Muscle layer of duodenum (tissue), 2 donors: ENCODE measurements at regions not wholly inside any gene's neighbourhood (a gene's known extent, or its start where the extent isn't known, plus 50 kb on each side); places are given as distances from the start of the nearest gene placed in this dataset.

Experiments used
- H3K27ac ChIP-seq: one replicate; pipeline ENCODE4 v1.7.0; 2013; ENCODE audit warnings: mild to moderate bottlenecking, low read length
- H3K27me3 ChIP-seq: one replicate; pipeline ENCODE4 v1.7.0; 2013; ENCODE audit warnings: low read depth, mild to moderate bottlenecking, control low read depth, low read length
- H3K36me3 ChIP-seq, 2 donors: one replicate each; pipeline ENCODE4 v1.7.0; 2013; ENCODE audit warnings: low read length in 2 of 2, control low read depth in 1 of 2, mild to moderate bottlenecking in 1 of 2; ENCODE audit not compliant: insufficient read depth in 2 of 2, control insufficient read depth in 1 of 2
- H3K4me1 ChIP-seq, 2 donors: one replicate each; pipeline ENCODE4 v1.7.0; 2013; ENCODE audit warnings: low read length in 2 of 2, mild to moderate bottlenecking in 2 of 2, control low read depth in 1 of 2, moderate library complexity in 1 of 2; ENCODE audit not compliant: insufficient read depth in 2 of 2, control insufficient read depth in 1 of 2
- H3K4me3 ChIP-seq, 2 donors: one replicate each; pipeline ENCODE4 v1.7.0; 2013; ENCODE audit warnings: low read length in 2 of 2, low read depth in 1 of 2, mild to moderate bottlenecking in 1 of 2
- H3K9me3 ChIP-seq, 2 donors: one replicate each; pipeline ENCODE4 v1.7.0; 2013; ENCODE audit warnings: low read length in 2 of 2, control low read depth in 1 of 2, mild to moderate bottlenecking in 1 of 2; ENCODE audit not compliant: control insufficient read depth in 1 of 2
- donor health status: healthy.

DNA sequence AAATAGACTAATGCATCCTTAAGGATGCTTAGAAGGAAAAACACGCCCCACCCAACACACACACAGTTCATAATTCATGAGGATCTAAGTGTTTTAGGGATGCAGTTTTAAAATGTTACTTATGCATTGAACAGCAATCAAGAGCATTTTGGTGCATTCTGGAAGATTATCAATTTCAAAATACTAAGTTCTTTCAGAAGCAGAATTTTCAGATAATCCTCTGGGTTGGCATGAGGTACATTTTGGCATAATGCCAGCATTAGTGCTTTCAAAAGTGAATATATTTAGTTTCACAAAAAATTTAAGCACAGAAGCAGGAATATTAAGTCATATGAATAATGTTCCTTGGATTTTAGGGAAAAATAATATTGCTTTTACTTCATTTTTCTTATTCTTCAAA lies 937.1 kb downstream of the REEP3 start:
- Histone ChIP-seq H3K4me3 (no peak overlapping the region), H3K27me3 (no peaks in the 10 kb centered on the region), H3K27ac (no peak overlapping the region), H3K9me3 (no peaks in the 10 kb centered on the region), H3K4me1 (no peaks in the 10 kb centered on the region), H3K36me3 (no peaks in the 10 kb centered on the region)

DNA sequence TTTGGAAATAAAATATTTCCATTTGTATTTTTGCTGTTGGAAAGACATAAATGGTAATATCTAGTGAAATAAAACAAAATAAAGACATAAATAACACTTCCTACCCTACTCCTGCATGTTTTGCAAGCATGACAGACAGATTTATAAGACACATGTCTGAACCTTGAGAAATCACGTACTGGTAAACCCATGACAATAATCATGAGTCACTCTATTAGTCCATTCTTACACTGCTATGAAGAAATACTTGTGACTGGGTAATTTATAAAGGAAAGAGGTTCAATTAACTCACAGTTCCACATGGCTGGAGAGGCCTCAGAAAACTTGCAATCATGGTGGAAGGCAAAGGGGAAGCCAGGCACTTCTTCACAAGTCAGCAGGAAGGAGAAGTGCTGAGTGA lies 942.2 kb downstream of the REEP3 start:
- H3K27me3 ChIP-seq, result no peaks in the 10 kb centered on the region
- H3K4me3 ChIP-seq, result no peak overlapping the region
- H3K27ac ChIP-seq, result no peak overlapping the region
- no peaks in the 10 kb centered on the region for H3K36me3 ChIP-seq
- H3K4me1 ChIP-seq, result no peaks in the 10 kb centered on the region
- H3K9me3 ChIP-seq, result peaks cover 0 to 5% of the 10 kb centered on the region in 2 donors

DNA sequence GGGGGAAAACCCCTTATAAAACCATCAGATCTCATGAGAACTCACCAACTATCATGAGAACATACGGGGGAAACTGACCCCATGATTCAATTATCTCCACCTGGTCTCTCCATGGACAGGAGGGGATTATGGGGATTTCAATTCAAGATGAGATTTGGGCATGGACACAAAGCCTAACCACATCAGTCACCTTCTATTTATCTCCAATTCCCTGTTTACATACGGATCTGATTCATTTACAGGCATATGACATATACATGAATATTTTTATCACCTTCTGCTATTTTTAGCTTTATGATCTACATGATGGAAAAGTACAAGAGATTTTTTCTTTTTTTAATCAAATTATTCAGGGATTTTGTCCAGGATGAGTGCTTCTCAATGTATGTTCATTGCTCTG lies 944.5 kb downstream of the REEP3 start:
- no peak overlapping the region for H3K4me3 ChIP-seq
- H3K27me3 ChIP-seq, result no peaks in the 10 kb centered on the region
- H3K9me3 ChIP-seq, result peaks cover 0 to 5% of the 10 kb centered on the region in 2 donors
- no peaks in the 10 kb centered on the region for H3K4me1 ChIP-seq
- no peaks in the 10 kb centered on the region for H3K36me3 ChIP-seq
- no peak overlapping the region for H3K27ac ChIP-seq

DNA sequence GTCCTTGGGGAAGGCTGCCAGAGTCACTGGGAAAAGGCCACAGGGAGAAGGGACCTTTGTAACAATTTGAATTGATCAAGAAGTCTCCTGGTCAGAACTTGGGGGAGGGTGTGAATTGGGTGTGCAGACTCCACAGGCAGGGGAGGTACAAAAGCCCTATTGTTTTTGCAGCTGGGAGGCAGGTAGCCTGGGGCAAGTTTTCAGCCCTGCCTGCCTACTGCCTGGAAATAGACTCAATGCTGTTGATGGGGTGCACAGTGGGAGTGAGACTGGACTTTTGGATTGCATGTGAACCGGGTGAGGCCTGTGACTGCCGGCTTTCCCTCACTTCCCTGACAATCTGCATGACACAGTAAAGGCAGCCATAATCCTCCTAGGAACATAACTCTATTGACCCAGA lies 947.0 kb downstream of the REEP3 start:
- Histone ChIP-seq H3K27ac (no peak overlapping the region), H3K9me3 (peaks cover 0 to 5% of the 10 kb centered on the region in 2 donors), H3K4me3 (no peak overlapping the region), H3K27me3 (no peaks in the 10 kb centered on the region), H3K36me3 (no peaks in the 10 kb centered on the region), H3K4me1 (no peaks in the 10 kb centered on the region)

DNA sequence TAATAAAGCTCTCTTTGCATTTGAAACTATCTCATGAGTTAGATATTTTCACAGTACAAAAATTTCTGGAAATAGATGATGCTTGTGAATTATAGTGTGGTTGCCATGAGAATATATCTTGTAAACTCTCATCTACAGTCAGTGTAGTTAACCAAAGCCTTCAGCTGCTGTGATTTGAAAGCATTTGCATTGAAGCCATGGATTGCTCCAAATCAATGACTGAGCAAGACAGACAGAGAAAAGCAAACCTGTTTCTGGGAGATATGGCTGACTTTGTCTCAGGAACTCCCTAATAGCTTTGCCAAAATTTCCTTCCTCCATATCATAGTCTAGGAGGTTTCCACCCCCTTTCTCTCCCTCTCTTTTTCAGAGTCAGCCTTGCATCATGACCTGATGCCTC lies 955.3 kb downstream of the REEP3 start:
- Histone ChIP-seq H3K27me3 (no peaks in the 10 kb centered on the region), H3K4me1 (no peaks in the 10 kb centered on the region), H3K36me3 (no peaks in the 10 kb centered on the region), H3K4me3 (no peak overlapping the region), H3K27ac (no peak overlapping the region), H3K9me3 (no peaks in the 10 kb centered on the region)

DNA sequence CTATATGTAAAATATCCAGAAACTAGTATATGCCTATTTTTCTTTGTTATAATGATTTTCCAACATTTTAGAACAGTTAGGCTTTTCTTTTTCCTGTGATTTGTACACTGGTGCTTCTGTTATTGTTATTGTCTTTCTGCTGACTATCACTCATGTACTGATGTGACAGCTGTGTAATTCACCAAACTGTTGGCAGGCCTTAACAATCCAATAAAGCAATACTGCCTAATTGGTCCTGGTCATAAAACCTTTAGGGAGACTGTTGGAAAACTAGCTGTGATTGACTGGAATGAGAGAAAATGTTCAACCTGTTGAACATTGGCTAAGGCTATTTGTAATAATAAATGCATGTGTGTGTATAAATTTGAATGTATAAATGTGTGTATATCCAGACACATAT lies 956.6 kb downstream of the REEP3 start:
- H3K27ac ChIP-seq, result no peak overlapping the region
- no peaks in the 10 kb centered on the region for H3K27me3 ChIP-seq
- no peaks in the 10 kb centered on the region for H3K4me1 ChIP-seq
- no peaks in the 10 kb centered on the region for H3K36me3 ChIP-seq
- no peaks in the 10 kb centered on the region for H3K9me3 ChIP-seq
- no peak overlapping the region for H3K4me3 ChIP-seq

DNA sequence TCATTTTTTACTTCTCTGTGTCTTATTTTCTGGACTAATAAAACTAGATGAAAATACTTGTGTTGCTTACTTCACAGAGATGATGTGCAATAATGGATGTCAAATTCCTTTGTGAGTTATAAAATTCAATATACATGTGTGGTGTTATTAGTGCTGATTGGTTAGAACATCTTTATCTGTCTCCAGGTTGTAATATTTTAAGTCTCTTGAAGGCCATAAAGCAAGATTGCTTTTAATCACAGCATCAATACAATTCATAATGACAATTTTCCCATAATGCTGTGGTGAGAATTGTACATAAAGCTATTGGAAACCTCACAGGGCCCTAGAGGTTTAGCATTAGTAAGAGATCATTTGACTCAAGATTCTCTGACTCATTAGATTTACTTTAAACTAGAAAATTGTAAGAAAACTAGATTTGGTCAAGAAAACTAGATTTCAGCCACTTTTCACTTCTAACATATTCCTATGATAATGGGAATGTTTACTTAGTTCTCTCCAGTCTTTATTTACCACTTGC lies 963.7 kb downstream of the REEP3 start:
- no peaks in the 10 kb centered on the region for H3K4me1 ChIP-seq
- H3K27ac ChIP-seq, result no peak overlapping the region
- no peaks in the 10 kb centered on the region for H3K36me3 ChIP-seq
- H3K27me3 ChIP-seq, result no peaks in the 10 kb centered on the region
- H3K4me3 ChIP-seq, result no peak overlapping the region
- no peaks in the 10 kb centered on the region for H3K9me3 ChIP-seq

DNA sequence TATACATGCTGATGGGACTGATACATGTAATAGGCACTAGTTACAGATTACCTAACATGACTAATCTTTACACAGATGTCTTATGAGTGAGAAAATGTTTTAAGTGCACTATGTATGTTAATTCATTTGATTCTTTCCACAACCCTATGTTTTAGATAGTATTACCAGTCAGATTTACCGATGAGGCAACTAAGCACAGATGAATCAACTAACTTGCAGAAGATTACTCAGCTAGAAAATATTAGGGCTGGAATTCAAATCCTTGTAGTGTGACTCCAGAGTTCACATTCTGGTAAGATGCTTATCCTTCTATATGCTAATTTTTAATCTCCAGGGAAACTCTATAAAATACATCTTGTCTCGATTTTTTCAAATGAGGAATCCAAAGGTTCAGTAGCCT lies 964.9 kb downstream of the REEP3 start:
- H3K27ac ChIP-seq, result no peak overlapping the region

DNA sequence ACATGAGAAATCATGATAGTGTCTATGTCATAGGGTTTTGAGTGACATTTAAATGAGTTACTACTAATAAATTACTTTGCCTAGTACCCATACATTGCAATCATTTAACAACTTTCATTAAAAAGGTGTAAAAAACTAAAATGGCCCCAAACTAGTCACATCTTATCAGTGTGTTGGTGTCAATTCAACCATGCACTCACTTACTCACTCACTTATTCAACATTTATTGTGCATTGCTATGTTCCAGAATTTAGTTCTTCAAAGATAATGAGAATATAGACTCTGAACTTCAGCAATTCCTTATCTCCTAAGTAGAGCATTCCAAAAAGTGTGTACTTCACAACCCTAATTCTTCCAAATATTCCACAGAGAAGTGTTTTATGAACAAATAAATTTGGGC lies 965.7 kb downstream of the REEP3 start:
- Histone ChIP-seq H3K4me1 (no peaks in the 10 kb centered on the region), H3K9me3 (no peaks in the 10 kb centered on the region), H3K27me3 (no peaks in the 10 kb centered on the region), H3K4me3 (no peak overlapping the region), H3K27ac (no peak overlapping the region), H3K36me3 (no peaks in the 10 kb centered on the region)

More for the DNA sequence above, 964.9 kb downstream of the REEP3 start:
- Histone ChIP-seq H3K4me3 (no peak overlapping the region), H3K36me3 (no peaks in the 10 kb centered on the region), H3K4me1 (no peaks in the 10 kb centered on the region), H3K27me3 (no peaks in the 10 kb centered on the region), H3K9me3 (no peaks in the 10 kb centered on the region)

DNA sequence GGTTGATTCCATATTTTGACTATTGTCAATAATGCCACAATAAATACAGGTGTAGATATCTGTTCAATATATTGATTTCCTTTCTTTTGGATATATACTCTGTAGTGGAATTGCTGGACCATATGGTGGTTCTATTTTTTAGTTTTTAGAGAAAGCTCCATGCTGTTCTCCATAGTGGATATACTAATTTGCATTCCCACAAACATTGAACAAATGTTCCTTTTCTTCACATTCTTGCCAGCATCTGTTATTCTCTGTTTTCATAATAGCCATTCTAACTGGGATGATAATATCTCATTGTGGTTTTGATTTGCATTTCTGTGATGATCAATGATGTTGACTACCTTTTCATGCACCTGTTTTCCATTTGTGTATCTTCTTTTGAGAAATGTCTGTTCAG lies 973.7 kb downstream of the REEP3 start:
- no peaks in the 10 kb centered on the region for H3K27me3 ChIP-seq
- no peaks in the 10 kb centered on the region for H3K4me1 ChIP-seq
- no peaks in the 10 kb centered on the region for H3K9me3 ChIP-seq
- no peak overlapping the region for H3K4me3 ChIP-seq
- H3K36me3 ChIP-seq, result no peaks in the 10 kb centered on the region
- no peak overlapping the region for H3K27ac ChIP-seq

DNA sequence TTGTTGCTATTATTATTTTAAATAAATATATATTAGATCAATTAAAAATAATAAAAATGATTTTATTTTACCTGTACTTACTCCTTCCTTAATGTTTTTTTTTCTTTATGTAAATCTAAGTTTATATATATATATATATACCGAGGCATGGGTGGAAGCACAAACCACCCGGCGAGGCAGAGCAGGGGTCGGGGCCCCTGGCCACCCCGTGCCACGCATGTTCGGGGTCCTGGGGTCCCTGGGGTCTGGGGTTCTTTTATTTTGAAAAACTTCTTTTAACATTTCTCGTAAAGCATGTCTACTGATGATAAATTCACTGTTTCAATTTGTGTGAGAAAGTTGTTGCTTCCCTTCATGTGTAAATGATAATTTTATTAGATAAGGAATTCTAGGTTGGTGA lies 976.1 kb downstream of the REEP3 start:
- no peaks in the 10 kb centered on the region for H3K27me3 ChIP-seq
- H3K27ac ChIP-seq, result no peak overlapping the region
- no peak overlapping the region for H3K4me3 ChIP-seq
- no peaks in the 10 kb centered on the region for H3K36me3 ChIP-seq
- no peaks in the 10 kb centered on the region for H3K4me1 ChIP-seq
- H3K9me3 ChIP-seq, result no peaks in the 10 kb centered on the region

DNA sequence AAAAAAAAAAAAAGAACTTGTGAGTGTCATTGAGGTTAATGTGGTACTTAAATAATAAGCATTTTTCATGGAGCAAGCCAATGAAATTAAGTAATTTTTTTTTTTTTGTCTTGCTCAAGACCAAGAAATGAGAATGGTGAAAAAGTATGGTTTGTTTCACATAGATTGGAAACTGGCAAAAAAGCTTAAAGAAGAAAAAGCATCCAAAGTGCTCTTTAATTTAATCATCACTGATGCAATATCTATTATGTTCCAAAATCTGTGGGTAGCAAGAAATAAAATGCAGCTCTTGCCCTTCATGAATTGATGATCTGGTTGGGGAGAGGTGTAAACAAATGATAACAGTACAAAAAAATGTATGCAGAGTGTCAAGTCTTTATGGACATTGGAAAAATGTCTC lies 980.6 kb downstream of the REEP3 start:
- Histone ChIP-seq H3K4me3 (no peak overlapping the region), H3K27me3 (no peaks in the 10 kb centered on the region), H3K27ac (no peak overlapping the region), H3K9me3 (no peaks in the 10 kb centered on the region), H3K4me1 (no peaks in the 10 kb centered on the region), H3K36me3 (no peaks in the 10 kb centered on the region)
